ENCODE measurements at regions not wholly inside any gene's neighbourhood (a gene's known extent, or its start where the extent isn't known, plus 50 kb on each side); places are given as distances from the start of the nearest gene placed in this dataset.

DNA sequence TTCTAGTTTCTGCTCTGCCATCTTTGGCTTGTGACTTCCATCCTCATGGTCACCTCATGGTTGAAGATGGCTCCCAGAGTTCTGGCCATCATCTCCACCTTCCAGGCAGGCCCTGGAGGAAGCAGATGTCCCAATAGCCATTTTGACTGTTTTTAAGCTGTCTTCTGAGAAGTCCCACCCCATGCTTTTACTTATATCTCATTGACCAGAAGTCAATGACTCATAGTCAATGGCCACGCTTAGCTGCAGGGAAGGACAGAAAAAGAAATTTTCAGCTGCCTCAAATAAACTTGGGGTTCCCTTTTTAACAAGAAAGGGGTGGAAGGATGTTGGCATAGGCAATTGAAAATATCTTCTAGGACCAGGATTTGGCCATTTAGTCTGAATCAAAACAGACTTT lies 168.1 kb downstream of the AACS start:
- ATAC-seq (ENCODE audit: low read depth) (no peak), DNase-seq (ENCODE audit: low spot score) (no peak)
- Histone ChIP-seq H3K4me1 (ENCODE audit: insufficient read depth, poor library complexity, severe bottlenecking) (no peaks in the 10 kb centered on the region), H3K4me3 (ENCODE audit: severe bottlenecking) (no peak overlapping the region), H3K27me3 (ENCODE audit: insufficient read depth, poor library complexity, severe bottlenecking) (no peaks in the 10 kb centered on the region), H3K36me3 (ENCODE audit: low read depth) (no peaks in the 10 kb centered on the region), H3K9me3 (ENCODE audit: severe bottlenecking) (no peaks in the 10 kb centered on the region), H3K27ac (ENCODE audit: poor library complexity, severe bottlenecking) (no peak overlapping the region)
- TF ChIP-seq, protein P1, sequence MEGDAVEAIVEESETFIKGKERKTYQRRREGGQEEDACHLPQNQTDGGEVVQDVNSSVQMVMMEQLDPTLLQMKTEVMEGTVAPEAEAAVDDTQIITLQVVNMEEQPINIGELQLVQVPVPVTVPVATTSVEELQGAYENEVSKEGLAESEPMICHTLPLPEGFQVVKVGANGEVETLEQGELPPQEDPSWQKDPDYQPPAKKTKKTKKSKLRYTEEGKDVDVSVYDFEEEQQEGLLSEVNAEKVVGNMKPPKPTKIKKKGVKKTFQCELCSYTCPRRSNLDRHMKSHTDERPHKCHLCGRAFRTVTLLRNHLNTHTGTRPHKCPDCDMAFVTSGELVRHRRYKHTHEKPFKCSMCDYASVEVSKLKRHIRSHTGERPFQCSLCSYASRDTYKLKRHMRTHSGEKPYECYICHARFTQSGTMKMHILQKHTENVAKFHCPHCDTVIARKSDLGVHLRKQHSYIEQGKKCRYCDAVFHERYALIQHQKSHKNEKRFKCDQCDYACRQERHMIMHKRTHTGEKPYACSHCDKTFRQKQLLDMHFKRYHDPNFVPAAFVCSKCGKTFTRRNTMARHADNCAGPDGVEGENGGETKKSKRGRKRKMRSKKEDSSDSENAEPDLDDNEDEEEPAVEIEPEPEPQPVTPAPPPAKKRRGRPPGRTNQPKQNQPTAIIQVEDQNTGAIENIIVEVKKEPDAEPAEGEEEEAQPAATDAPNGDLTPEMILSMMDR (IDR thresholded peaks at IDR 0.05; ENCODE audit: poor library complexity, severe bottlenecking), result no peak

DNA sequence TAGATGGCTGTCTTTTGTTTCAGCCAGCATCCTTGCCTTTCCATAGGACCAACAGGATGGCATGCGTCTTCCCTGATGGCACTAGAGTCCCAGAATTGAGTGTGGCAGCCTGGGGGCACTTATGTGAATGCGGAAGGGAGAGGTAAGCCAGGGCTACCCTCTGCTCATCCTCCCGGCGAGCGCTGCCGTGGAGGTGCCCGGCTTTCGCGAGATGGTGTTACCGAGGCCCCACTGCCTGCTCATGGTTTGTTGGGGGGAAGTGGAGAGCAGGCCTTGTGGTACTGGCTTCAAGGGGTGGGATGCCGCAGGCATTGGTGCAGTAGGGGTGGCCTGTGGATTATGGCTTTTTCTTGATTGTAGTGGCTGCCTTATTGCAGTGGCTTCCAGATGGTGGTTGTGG lies 174.3 kb downstream of the AACS start:
- Histone ChIP-seq H3K4me3 (ENCODE audit: severe bottlenecking) (no peak overlapping the region), H3K36me3 (ENCODE audit: low read depth) (no peaks in the 10 kb centered on the region), H3K27me3 (ENCODE audit: insufficient read depth, poor library complexity, severe bottlenecking) (peaks cover 15% of the 10 kb centered on the region), H3K9me3 (ENCODE audit: severe bottlenecking) (no peaks in the 10 kb centered on the region), H3K27ac (ENCODE audit: poor library complexity, severe bottlenecking) (no peak overlapping the region), H3K4me1 (ENCODE audit: insufficient read depth, poor library complexity, severe bottlenecking) (no peaks in the 10 kb centered on the region)
- TF ChIP-seq, protein P1 (IDR thresholded peaks at IDR 0.05; ENCODE audit: poor library complexity, severe bottlenecking), result no peak
- no peak for DNase-seq (ENCODE audit: low spot score)
- ATAC-seq (ENCODE audit: low read depth), result no peak

DNA sequence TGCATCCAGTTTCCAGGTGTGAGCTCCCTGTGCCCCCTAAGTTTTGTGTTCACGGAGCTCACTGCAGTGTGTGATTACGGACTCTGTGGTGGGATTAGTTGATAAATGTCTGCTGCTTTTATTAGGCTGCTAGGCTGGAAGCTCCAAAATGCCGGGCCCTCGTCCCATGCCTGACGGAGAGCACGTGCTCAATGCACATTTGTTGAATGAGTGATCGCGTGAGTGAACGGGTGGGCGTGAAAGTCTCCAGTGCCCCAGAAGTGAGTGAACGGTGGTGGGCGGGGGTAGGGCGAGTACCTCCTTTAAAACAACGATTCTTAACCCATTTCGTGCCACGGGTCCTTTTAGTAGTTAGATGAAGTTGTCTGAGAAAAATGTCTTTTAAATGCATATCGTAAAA lies 175.5 kb downstream of the AACS start:
- ATAC-seq (ENCODE audit: low read depth) (no peak), DNase-seq (ENCODE audit: low spot score) (no peak)
- H3K4me1 ChIP-seq (ENCODE audit: insufficient read depth, poor library complexity, severe bottlenecking), result no peaks in the 10 kb centered on the region
- H3K9me3 ChIP-seq (ENCODE audit: severe bottlenecking), result no peaks in the 10 kb centered on the region
- TF ChIP-seq, protein P1 (IDR thresholded peaks at IDR 0.05; ENCODE audit: poor library complexity, severe bottlenecking), result no peak
- no peaks in the 10 kb centered on the region for H3K36me3 ChIP-seq (ENCODE audit: low read depth)
- H3K27ac ChIP-seq (ENCODE audit: poor library complexity, severe bottlenecking), result no peak overlapping the region
- no peak overlapping the region for H3K4me3 ChIP-seq (ENCODE audit: severe bottlenecking)
- peaks cover 24% of the 10 kb centered on the region for H3K27me3 ChIP-seq (ENCODE audit: insufficient read depth, poor library complexity, severe bottlenecking)

DNA sequence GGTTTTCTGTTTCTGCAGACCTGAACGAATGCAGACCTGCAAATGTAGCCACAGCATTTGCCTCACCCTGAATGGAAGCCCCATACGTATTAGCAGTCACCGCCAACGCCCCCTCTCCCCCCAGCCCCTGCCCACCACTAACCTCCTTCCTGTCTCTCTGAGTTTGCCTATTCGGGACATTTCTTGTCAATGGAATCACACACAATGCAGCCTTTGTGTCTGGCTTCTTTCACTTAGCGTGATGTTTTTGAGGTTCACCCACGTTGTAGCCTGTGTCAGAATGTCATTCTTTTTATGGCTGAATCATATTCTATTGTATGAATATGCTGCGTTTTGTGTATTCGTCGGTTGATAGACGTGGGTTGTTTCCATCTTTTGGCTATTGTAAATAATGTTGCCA lies 178.6 kb downstream of the AACS start:
- Histone ChIP-seq H3K4me3 (ENCODE audit: severe bottlenecking) (no peak overlapping the region), H3K9me3 (ENCODE audit: severe bottlenecking) (no peaks in the 10 kb centered on the region), H3K4me1 (ENCODE audit: insufficient read depth, poor library complexity, severe bottlenecking) (no peaks in the 10 kb centered on the region), H3K27me3 (ENCODE audit: insufficient read depth, poor library complexity, severe bottlenecking) (peaks cover 47% of the 10 kb centered on the region), H3K36me3 (ENCODE audit: low read depth) (no peaks in the 10 kb centered on the region), H3K27ac (ENCODE audit: poor library complexity, severe bottlenecking) (no peak overlapping the region)
- TF ChIP-seq, protein P1 (IDR thresholded peaks at IDR 0.05; ENCODE audit: poor library complexity, severe bottlenecking), result no peak
- no peak for ATAC-seq (ENCODE audit: low read depth)
- no peak for DNase-seq (ENCODE audit: low spot score)

DNA sequence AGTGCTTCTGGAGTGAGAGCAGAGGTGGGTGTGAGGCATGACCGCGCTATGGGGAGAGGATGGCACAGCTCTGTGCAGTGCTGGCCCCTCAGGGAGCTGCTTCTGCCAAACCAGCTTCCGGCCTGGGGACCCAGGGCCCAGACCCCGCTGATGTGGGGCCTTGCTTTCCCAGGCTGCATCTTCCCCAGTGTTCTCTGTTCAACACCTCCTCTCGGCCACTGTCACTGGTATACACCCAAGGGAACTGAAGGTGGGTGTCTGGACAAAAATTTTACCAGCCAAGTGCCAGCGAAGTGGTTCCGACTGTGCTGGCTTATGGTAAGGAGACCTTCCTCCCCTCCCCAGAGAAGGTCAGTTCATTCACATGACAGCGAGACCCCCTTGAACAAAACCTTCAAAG lies 179.1 kb downstream of the AACS start:
- no peak overlapping the region for H3K4me3 ChIP-seq (ENCODE audit: severe bottlenecking)
- H3K27ac ChIP-seq (ENCODE audit: poor library complexity, severe bottlenecking), result no peak overlapping the region
- ATAC-seq (ENCODE audit: low read depth) (no peak; the same call in 2 of the 3 replicates), DNase-seq (ENCODE audit: low spot score) (no peak)
- H3K27me3 ChIP-seq (ENCODE audit: insufficient read depth, poor library complexity, severe bottlenecking), result peaks cover 47% of the 10 kb centered on the region
- no peaks in the 10 kb centered on the region for H3K36me3 ChIP-seq (ENCODE audit: low read depth)
- TF ChIP-seq, protein P1 (IDR thresholded peaks at IDR 0.05; ENCODE audit: poor library complexity, severe bottlenecking), result no peak
- H3K4me1 ChIP-seq (ENCODE audit: insufficient read depth, poor library complexity, severe bottlenecking), result no peaks in the 10 kb centered on the region
- H3K9me3 ChIP-seq (ENCODE audit: severe bottlenecking), result no peaks in the 10 kb centered on the region
